ENCODE measurements at regions not wholly inside any gene's neighbourhood (a gene's known extent, or its start where the extent isn't known, plus 50 kb on each side); places are given as distances from the start of the nearest gene placed in this dataset.

DNA sequence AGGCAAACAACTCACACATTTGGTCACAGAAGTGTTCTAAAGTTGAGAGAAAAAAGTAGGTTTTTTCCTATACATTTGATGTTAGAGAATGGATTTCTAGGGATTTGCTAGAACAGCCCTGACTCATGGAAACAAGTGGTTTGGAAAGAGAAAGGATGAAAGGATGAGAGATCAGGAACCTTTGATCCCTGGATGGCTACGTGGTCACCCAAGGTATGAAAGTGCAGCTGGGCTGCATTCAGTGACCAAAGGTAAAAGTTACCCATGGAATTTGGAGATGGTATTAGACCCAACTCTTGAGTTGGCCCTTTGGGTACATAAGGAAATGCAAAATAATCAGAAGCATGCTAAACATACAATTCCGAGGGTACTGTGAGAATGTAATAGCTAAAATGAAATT, 61.3 kb upstream of the SPIN1 start:
- Histone ChIP-seq H3K27me3 (ENCODE audit: control insufficient read depth, insufficient read depth, low read length) (no peaks in the 10 kb centered on the region), H3K9ac (ENCODE audit: low read depth, low read length) (no peak overlapping the region), H3K9me3 (ENCODE audit: control insufficient read depth, insufficient read depth, low read length) (no peaks in the 10 kb centered on the region), H3K36me3 (ENCODE audit: control insufficient read depth, insufficient read depth, low read length) (no peaks in the 10 kb centered on the region), H3K4me3 (ENCODE audit: low read depth, low read length) (no peak overlapping the region), H3K4me1 (ENCODE audit: control insufficient read depth, insufficient read depth, low read length) (no peaks in the 10 kb centered on the region)

DNA sequence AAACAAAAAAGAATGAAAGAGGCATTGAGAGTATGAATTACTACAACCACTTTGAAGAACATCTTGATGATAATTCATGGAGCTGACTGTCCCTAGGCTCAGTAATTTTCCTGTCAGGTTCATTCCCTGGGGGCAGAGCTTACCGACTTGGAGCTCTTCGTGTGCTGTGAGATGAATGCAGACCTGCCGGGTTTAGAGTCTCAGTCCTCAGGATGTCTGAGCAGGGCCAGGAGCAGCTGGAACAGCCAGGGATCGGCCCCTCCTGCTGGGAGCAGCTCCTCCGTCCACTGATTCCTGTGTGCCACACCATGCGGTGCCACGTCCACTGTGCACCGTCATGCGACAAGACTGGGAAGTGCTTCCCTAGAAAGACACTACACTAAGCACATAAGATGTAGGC, 62.2 kb upstream of the SPIN1 start:
- Histone ChIP-seq H3K4me3 (ENCODE audit: low read depth, low read length) (no peak overlapping the region), H3K27me3 (ENCODE audit: control insufficient read depth, insufficient read depth, low read length) (no peaks in the 10 kb centered on the region), H3K36me3 (ENCODE audit: control insufficient read depth, insufficient read depth, low read length) (no peaks in the 10 kb centered on the region), H3K9me3 (ENCODE audit: control insufficient read depth, insufficient read depth, low read length) (no peaks in the 10 kb centered on the region), H3K4me1 (ENCODE audit: control insufficient read depth, insufficient read depth, low read length) (no peaks in the 10 kb centered on the region), H3K9ac (ENCODE audit: low read depth, low read length) (no peak overlapping the region)

DNA sequence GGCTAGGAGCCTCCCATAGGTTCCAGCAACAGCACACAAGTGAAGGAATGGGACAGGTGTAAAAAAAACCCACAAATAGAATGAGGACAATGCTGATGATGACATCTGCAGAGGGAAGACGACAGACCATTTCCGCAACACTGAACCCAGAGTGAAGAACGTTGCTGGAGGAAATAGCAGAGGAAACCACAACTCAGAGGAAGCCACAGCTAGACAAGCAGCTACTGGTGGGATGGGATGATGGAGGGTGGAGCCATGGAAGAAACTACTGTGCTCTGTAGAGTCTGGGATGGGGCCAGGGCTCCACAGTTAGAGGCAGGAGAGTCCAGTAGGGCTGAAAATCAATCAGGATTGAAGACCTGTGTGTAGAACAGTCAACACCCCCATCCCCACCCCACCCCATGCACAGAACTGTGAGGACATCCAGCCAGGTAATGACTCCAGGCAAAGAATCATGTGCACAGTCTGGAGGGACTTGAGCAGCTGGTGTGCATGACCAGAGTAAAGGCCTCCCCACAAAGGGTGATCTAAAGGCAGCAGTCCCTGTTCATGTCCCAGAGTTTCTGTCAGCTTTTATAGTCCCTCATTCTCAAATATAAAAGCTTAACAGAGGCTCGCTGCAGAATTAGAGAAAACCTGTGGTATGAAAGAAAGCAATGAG, 65.2 kb upstream of the SPIN1 start:
- Histone ChIP-seq H3K9ac (ENCODE audit: low read depth, low read length) (no peak overlapping the region), H3K9me3 (ENCODE audit: control insufficient read depth, insufficient read depth, low read length) (no peaks in the 10 kb centered on the region), H3K4me1 (ENCODE audit: control insufficient read depth, insufficient read depth, low read length) (no peaks in the 10 kb centered on the region), H3K27me3 (ENCODE audit: control insufficient read depth, insufficient read depth, low read length) (no peaks in the 10 kb centered on the region), H3K36me3 (ENCODE audit: control insufficient read depth, insufficient read depth, low read length) (no peaks in the 10 kb centered on the region), H3K4me3 (ENCODE audit: low read depth, low read length) (no peak overlapping the region)

DNA sequence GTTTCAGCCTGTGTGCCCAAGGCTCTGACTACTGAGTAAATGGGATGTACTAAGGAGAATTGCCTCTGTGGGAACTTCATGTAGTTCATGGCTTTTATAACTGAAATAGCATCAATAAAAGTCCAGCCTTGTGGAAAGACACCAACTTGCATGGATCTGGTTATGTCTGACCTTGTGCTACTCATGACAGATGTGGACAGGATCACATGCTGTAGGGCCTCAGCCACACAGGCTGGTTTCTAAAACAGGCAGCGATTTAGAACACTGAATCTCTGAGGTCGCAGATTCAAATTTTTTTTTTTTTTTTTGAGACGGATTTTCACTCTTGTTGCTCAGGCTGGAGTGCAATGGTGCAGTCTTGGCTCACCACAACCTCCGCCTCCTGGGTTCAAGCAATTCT, 66.5 kb upstream of the SPIN1 start:
- Histone ChIP-seq H3K4me1 (ENCODE audit: control insufficient read depth, insufficient read depth, low read length) (no peaks in the 10 kb centered on the region), H3K9ac (ENCODE audit: low read depth, low read length) (no peak overlapping the region), H3K36me3 (ENCODE audit: control insufficient read depth, insufficient read depth, low read length) (no peaks in the 10 kb centered on the region), H3K27me3 (ENCODE audit: control insufficient read depth, insufficient read depth, low read length) (no peaks in the 10 kb centered on the region), H3K9me3 (ENCODE audit: control insufficient read depth, insufficient read depth, low read length) (no peaks in the 10 kb centered on the region), H3K4me3 (ENCODE audit: low read depth, low read length) (no peak overlapping the region)

DNA sequence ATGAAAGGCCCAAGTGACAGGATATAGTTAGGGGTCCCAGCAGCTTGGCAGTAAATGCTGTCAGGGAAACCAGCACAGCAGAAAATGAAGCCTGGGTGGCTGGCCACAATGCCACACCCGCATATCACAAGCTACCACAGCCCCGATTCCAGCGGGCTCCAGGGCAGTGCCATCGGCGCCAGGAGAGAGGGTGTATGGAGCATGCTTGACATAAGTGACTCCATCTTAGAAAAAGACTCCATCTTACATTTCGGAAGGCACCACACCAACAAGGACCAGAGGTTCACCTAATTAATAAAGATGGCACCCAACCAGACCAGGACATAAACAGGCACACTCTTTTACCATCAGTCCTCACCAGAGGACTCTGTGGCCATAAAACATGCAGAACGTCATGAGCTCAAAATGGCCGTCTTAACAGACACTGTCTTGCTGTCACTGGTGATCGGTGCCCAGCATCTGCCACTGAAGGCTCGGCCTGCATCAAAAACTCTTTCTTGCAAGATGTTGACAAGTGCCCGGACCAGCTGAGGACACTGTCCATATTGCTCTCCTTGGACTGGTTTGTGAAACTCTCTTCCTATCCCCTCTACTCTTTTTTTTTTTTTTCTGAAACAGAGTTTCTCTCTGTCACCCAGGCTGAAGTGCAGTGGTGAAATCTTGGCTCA, 67.4 kb upstream of the SPIN1 start:
- Histone ChIP-seq H3K4me1 (ENCODE audit: control insufficient read depth, insufficient read depth, low read length) (no peaks in the 10 kb centered on the region), H3K9me3 (ENCODE audit: control insufficient read depth, insufficient read depth, low read length) (no peaks in the 10 kb centered on the region), H3K4me3 (ENCODE audit: low read depth, low read length) (no peak overlapping the region), H3K9ac (ENCODE audit: low read depth, low read length) (no peak overlapping the region), H3K27me3 (ENCODE audit: control insufficient read depth, insufficient read depth, low read length) (no peaks in the 10 kb centered on the region), H3K36me3 (ENCODE audit: control insufficient read depth, insufficient read depth, low read length) (no peaks in the 10 kb centered on the region)

DNA sequence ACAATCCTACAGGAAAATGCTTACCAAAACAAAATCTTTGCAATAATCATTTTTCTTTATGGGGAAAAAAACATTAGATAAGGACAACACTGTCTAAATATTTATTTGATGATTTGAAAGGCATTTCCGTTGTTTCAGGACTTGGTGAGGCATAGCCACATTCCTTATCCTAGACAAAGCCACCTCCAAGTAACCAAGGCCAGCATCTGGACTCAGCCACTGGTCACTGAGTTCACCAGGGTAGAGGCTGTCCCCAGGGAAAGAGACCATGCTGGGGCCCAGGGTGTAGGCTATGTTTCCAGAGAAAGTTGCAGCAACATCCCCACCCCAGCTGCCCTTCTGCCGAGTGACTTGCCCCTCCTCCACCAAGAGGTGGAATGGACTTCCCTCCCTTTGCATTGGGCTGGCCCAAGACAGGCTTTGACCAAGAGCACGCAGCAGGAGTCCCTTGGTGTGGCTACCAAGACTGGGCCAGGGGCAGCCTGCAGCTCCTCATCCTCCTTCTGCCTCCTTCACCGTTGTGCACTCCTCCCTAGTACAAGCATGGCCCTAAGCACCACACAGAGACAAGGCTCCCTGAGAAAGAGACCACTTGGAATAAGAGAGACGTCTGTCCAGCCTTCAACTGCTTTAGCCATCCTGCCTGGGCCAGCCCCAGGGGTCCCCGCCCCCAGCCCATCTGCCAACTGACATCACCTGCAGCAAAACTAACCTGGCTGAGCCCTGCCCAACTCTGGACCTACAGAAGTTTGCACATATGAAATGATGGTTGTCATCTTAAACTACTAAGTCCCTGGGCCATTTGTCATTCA, 68.1 kb upstream of the SPIN1 start:
- no peaks in the 10 kb centered on the region for H3K4me1 ChIP-seq (ENCODE audit: control insufficient read depth, insufficient read depth, low read length)
- H3K9me3 ChIP-seq (ENCODE audit: control insufficient read depth, insufficient read depth, low read length): no peaks in the 10 kb centered on the region
- H3K36me3 ChIP-seq (ENCODE audit: control insufficient read depth, insufficient read depth, low read length): no peaks in the 10 kb centered on the region
- H3K27me3 ChIP-seq (ENCODE audit: control insufficient read depth, insufficient read depth, low read length): no peaks in the 10 kb centered on the region
- no peak overlapping the region for H3K9ac ChIP-seq (ENCODE audit: low read depth, low read length)
- no peak overlapping the region for H3K4me3 ChIP-seq (ENCODE audit: low read depth, low read length)

DNA sequence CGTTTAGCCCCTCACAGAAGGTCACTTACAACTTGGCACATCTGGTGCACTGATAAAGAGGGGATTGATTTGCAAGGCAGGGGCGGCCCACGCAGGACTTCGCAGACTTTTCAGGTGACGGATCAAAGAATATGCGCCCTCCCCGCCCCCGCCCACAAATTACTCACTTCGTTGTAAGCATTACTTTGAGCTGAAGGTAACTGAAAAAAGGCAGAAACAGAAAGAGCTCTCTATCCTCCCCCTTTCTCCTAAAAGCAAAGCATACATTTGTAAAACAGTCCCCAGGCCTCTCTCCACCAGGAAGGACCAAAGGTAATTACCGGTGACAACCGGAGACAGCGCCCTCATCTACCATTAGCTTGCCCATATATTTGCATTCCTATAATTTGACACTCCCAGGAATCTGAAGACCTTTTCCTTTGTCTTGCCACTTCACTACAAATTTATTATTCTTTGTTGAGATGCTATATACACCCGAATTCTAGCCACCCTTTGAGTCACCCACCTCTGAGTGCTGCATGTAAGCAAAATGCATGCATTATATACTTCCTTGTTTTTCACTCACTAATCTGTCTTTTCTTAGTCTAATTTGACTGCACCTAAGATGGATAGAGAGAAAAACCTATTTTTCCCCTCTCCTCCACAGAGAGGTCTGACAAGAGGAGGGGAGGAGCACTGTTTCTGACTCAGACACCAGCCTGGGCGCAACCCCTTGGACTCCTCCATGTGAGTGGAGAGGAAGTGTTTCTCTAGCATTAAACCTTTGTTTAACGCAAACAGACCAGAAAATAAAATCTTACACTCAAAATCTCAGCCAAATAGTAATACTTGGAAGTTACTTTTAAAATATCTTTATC, 74.7 kb upstream of the SPIN1 start:
- Histone ChIP-seq H3K4me3 (ENCODE audit: low read depth, low read length) (peak overlapping the region; percentile 41), H3K36me3 (ENCODE audit: control insufficient read depth, insufficient read depth, low read length) (no peaks in the 10 kb centered on the region), H3K9ac (ENCODE audit: low read depth, low read length) (peak overlapping the region; percentile 8), H3K4me1 (ENCODE audit: control insufficient read depth, insufficient read depth, low read length) (peaks cover 14% of the 10 kb centered on the region), H3K27me3 (ENCODE audit: control insufficient read depth, insufficient read depth, low read length) (no peaks in the 10 kb centered on the region), H3K9me3 (ENCODE audit: control insufficient read depth, insufficient read depth, low read length) (no peaks in the 10 kb centered on the region)

DNA sequence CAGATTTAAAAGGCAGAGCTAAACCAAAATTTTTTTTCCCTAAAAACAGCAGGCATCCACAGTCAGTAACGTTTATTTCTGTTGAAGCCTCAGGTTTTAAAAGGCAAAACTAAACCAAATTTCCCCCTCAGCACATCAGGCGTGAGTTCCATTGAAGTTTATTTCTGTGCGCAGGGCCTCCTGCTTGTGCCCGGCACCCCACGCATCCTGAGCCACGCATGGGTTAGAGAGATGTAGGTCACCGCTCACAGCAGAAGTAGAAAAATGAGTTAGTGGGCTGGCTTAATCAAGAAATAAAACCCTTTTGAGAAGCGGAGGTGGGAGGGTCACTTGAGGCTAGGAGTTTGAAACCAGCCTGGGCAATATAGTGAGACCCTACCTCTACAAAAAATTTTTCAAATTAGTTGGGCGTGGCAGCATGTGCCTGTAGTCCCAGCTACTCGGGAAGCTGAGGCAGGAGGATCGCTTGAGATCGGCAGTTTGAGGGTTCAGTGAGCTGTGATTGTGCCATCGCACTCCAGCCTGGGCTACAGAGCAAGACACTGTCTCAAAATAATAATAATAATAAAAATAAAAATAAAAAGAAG, 75.6 kb upstream of the SPIN1 start:
- Histone ChIP-seq H3K27me3 (ENCODE audit: control insufficient read depth, insufficient read depth, low read length) (no peaks in the 10 kb centered on the region), H3K9ac (ENCODE audit: low read depth, low read length) (no peak overlapping the region), H3K4me3 (ENCODE audit: low read depth, low read length) (no peak overlapping the region), H3K36me3 (ENCODE audit: control insufficient read depth, insufficient read depth, low read length) (no peaks in the 10 kb centered on the region), H3K4me1 (ENCODE audit: control insufficient read depth, insufficient read depth, low read length) (peaks cover 14% of the 10 kb centered on the region), H3K9me3 (ENCODE audit: control insufficient read depth, insufficient read depth, low read length) (no peaks in the 10 kb centered on the region)

DNA sequence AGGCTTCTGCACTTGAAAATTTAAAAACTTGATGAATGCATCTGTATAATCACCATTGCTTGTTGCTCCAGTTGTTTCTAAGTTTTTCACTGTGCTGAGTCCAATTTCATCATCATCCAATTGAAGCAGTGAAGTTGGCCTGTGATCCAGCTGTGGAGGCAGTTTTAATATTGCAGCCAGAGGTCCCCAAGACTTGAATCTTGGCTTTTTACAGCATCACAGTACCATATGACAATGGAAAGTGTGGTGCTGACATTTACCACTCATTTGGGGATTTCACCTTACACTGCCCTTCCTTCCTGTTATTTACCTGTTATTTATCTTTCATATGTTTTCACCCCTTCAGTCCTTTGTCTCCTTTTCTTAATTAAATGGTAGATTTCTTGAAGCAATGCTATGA, 76.2 kb upstream of the SPIN1 start:
- H3K9ac ChIP-seq (ENCODE audit: low read depth, low read length): no peak overlapping the region

DNA sequence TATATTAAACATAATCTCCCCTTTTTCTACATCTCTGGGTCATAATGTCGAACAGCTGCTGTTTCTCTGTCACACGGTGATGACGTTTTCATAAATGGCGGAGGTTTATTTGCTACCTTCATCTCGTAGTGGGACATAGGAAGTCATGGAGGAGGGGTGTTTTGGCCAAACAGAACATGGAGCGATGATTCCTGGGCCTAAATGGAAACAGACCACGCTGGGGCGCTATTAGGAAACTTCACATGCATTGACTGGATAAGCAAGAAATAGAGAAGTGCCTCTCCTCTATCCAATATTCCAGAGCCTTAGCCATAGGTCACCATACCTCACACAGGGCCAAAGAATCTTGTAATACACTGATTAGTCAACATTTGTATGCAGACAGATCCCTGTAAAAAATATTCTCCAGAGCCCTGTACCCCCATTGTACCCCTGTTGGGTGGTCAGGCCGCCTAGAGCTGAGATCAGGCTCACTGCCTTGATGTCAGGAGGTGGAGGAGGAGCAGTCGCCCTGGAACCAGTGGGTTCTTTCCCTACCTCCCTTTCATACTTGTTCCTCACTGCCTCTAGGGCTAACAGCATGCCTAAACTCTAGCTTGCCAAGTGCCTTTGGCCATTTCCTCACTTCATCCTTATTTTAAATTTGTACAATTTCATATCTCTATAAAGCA, 77.8 kb upstream of the SPIN1 start:
- H3K9ac ChIP-seq (ENCODE audit: low read depth, low read length): no peak overlapping the region

More for the DNA sequence above, 76.2 kb upstream of the SPIN1 start:
- Histone ChIP-seq H3K4me1 (ENCODE audit: control insufficient read depth, insufficient read depth, low read length) (peaks cover 14% of the 10 kb centered on the region), H3K9me3 (ENCODE audit: control insufficient read depth, insufficient read depth, low read length) (no peaks in the 10 kb centered on the region), H3K27me3 (ENCODE audit: control insufficient read depth, insufficient read depth, low read length) (no peaks in the 10 kb centered on the region), H3K36me3 (ENCODE audit: control insufficient read depth, insufficient read depth, low read length) (no peaks in the 10 kb centered on the region), H3K4me3 (ENCODE audit: low read depth, low read length) (no peak overlapping the region)

More for the DNA sequence above, 77.8 kb upstream of the SPIN1 start:
- H3K36me3 ChIP-seq (ENCODE audit: control insufficient read depth, insufficient read depth, low read length): no peaks in the 10 kb centered on the region
- H3K4me3 ChIP-seq (ENCODE audit: low read depth, low read length): no peak overlapping the region
- no peaks in the 10 kb centered on the region for H3K9me3 ChIP-seq (ENCODE audit: control insufficient read depth, insufficient read depth, low read length)
- no peaks in the 10 kb centered on the region for H3K27me3 ChIP-seq (ENCODE audit: control insufficient read depth, insufficient read depth, low read length)
- H3K4me1 ChIP-seq (ENCODE audit: control insufficient read depth, insufficient read depth, low read length): peaks cover 14% of the 10 kb centered on the region
